Fibroblast of skin of right quadriceps (primary cell): ENCODE measurements at regions not wholly inside any gene's neighbourhood (a gene's known extent, or its start where the extent isn't known, plus 50 kb on each side); places are given as distances from the start of the nearest gene placed in this dataset.

ENCODE experiments used
- DNase-seq: peaks from one replicate; pipeline ENCODE4 v3.0.0-alpha.2; 2013

DNA sequence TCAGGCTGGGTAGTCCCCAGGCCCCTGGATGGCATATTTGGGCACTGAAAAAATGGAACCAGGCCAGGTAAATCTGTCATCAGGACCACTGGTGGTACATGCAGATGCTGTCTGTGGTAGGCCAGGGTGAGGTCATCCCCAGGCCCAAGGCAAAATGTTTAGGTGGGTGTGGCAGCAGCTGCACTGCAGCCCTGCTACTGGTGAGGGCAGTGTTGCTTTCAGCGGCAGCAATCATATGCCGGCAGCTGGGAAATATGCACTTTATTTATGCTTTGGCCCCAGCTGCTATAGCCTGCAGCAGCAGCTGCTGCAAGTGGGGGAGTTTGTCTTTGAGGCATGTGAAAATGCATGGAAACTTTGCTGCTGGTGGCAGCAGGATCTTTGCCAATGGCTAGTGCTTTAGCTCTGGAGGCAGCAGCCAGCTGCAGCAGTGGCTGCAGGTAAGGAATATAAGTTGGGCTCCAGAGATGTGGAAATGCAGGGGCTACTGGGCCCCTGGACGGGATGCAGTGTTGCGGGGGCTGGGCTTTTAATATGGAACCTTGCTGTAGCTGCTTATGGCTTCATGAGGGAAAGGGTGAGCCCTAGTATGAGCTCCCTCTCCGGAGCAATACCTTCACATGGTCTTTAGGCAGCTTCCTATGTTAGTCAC, 365.7 kb upstream of the CADM1 start:
- DNase-seq = peak; percentile 39

GRCh38 chr11:115869131-115869530, 364.9 kb upstream of the CADM1 start:
- no peak for DNase-seq

DNA sequence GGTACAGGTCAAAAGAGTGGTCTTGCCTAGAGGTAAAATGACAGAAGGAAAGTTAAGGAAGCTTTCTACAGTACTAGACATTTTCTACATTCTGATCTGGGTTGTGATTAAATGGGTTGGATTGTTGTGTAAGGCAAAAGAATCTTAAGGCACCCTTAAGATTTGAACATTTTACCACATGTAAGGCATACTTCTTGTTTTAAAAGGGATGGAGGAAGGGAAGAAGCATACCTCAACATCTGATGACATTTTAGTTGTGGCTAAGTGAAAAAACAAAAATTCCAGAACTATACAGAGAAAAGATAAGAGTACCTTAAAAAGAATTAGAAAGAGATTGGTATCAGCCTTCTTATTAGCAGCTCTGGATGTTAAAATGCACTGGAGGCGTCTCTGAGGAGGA, 356.0 kb upstream of the CADM1 start:
- DNase-seq = no peak

GRCh38 chr11:115848611-115849010, 344.4 kb upstream of the CADM1 start:
- no peak for DNase-seq

DNA sequence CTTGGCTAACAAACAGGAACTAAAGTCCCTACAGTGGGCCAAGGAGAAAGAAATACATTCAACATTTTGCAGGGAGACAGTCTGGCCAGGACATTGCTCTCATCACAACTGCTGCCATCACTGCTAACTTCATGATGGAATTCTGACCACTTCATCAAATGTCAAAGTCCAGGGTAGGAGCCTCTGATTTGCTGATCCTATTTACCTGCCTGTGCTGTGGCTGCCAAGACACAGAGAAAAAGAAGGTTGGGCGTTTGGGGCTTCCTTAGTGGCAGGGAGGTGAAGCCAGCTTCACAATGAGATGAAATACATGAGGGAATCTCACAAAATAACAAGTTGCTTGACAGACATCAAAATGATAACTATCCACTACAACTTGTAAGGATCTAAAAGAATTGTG, 343.9 kb upstream of the CADM1 start:
- DNase-seq = no peak

DNA sequence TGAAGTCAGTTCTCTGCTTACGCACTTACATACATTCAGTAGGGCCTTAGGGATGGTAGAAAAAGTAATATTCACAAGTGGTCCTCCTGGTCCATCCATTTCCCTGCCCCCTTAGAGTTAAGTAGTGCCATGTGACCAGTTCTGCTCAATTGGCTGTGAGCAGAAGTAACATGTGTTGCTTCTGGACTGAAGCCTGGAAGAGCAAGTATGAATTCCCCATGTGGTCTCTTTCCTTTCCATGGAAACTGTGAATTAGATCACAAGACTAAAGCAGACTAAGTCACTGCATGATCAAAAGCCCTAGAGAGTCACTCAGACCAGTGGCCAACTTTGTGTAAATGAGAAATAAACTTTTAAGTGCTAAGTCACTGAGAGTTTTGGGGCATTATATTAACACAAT, 341.7 kb upstream of the CADM1 start:
- DNase-seq = no peak

DNA sequence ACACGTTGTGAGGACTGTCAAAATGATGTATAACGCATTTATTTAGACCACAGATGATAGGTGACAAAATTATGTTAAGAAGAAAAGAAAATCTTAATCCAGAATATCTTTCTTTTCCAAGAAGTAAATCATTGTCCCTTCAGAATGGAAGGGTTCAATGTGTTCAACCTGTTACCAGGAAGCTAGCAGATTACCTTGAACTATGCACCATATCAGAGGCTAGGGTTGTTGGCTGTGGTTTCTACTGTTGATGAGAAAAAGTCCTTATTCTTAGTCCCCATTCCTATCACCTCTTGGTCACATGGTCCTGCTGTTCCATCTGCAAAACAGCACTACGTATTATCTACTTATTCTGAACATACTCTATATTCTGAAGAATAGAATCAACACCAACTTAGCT, 339.5 kb upstream of the CADM1 start:
- no peak for DNase-seq

DNA sequence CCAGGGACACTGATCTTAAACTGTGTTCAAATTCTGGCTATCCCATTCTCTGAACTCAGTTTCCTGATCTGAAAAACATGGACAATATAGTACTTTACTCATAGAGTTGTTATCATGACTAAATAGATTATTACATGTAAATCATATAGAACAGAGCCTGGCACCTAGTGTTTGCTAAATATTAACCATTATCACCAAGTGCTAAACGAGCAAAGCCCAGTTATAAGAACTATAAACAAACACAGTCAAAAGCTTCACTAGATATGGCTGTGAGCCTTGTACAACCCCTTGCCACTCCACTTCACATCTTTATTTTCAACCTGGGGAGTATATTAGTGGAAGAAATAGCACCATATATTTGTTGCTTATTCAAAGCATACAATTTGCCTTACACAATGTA, 338.9 kb upstream of the CADM1 start:
- DNase-seq = no peak

GRCh38 chr11:115820026-115820425, 315.8 kb upstream of the CADM1 start:
- no peak for DNase-seq

DNA sequence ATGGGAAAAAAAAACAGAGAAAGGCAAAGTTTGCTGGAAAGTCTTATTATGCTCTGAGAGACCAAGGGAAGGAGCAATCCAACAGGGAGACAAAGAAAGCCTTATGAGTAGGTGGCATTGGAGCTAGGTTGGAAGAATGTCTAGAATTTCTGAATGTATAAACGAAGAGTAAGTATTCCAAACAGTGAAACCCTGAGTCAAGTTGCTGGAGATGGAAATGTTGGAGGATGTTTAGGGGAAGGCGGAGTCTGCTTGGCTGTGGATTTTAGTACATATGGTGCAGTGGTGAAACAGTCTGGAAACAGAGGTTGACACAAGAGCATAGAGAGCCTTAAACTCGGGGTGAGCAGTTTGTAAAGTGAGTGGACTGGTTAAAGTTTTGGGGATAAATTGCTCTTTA, 314.8 kb upstream of the CADM1 start:
- no peak for DNase-seq

- DNase-seq = no peak
Observed at GRCh38 chr11:115817844-115818468, 313.7 kb upstream of the CADM1 start.

DNA sequence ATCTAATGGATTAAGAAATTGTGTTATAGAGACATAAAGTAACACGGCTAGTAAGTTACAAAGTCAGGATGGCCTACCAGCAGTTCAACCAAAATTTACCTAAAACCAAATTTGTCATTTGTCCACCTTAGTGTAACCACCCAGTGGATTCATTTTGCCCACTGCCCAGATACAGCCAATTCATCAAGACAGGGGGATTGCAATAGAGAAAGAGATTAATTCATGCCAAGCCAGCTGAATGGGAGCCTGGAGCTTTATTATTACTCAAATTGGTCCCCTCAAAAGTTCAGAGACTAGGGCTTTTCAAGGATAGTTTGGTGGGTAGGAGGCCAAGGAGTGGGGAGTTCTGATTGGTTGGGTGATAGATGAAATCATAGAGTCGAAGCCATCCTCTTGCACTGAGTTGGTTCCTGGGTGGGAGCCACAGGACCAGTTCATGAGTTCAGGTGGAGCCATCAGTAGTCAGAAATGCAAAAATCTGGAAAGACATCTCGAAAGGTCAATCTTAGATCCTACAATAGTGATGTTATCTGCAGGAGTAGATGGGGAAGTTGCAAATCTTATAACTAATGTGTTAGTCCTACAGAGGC, 304.2 kb upstream of the CADM1 start:
- DNase-seq = no peak

DNA sequence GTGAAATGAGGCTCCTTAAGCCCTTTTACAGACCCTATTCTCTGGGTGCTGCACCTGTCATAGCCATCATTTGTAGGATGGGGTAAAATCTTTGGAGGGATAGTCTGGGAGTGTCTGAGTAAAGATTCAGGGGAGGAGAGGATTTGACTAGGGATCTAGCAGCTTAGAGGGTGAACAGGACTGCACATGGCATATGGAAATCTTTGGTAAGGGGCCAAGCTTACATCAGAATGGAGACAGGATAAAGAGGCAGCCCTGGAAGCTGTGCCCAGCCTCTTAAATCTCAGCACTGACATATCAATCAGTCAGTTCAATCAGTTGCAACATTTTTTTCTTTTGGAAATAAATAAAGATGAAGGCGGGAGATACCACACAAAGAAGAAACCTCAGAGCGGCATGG, 301.8 kb upstream of the CADM1 start:
- no peak for DNase-seq

DNA sequence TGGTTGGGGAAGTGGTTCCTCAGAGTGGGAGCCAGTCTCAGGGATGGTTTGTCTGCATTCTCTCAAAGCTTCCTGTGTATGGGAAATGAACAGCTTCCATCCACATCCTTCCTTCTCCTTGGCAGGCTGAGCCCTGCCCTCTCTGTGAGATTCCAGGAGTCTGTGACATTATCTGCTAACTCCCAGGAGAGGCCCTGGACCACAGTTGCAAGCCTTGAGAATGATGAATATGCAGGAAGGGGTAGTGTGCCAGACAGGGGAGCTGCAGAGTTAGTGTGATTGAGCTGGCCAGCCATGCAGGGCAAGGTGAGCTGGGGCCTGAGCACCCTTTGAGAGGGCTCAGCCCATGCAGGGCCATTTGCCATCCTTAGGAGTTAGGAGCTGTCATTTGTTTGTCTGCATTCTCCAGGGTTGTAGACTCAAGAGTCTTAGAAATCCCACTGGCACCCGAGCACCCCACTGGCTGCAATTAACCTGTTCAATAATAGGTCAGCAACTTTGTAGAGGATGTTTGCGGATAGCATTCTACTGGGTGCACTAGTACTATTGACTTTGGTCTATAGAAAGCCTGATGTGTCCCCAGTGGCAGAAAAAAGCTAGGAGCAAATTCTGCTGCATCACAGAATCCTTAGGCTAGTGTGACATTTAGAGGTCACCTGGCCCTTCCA, 299.0 kb upstream of the CADM1 start:
- no peak for DNase-seq

- no peak for DNase-seq
Observed at GRCh38 chr11:115802641-115803040, 298.4 kb upstream of the CADM1 start.

DNA sequence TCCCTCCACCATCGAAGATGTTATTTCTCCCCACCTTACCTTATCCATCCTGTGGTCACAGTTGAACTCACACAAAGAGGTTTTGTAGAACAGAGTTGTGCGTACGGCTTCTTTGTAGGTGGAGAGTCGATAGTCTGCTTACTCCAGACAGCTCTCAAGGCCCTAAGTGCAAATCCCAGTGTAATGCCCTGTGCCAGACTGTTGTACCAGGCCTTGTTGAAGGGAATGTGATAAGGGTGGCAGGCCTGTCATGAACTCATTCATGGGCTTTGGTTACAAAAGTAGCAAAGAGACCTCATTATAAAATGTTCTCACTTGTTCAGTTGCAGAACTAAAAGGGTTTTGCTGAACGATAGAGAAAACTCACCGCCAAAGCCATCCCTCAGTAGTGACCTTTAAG, 288.7 kb upstream of the CADM1 start:
- no peak for DNase-seq

GRCh38 chr11:115787302-115787701, 283.1 kb upstream of the CADM1 start:
- DNase-seq = no peak

DNA sequence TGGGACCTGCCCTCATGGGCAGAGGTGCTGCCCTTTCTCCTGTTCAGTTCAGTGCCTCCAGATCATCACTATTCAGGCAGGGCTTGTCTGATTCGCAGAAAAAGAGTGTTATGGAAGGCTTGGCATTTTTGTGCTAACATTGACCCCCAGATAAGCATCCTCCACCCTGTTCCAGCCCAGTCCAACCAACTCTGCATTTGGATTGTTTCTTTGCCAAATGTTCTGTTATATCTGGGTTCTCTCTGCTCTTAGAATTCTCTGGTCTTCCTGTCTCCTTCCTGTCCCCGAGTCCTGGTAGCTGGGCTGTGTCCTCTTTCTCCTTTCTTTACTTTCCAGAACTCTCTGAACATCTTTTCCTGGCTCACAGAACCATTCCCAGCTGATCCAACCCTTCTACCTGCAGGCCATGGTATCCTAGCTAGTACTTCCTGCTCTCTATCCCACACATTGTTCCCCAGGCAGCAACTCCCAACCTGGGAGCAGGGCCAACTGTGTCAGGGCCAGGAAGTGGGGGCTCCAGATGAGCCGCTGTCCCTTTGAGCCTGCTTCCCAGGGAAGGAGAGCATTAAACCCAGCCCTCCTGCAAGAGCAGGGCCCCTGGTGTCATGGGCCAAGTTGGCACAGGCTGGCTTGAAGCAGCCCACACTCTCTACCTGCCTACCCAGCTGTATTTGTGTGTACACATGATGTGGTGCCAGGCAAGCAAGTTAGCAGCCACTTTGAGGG, 280.7 kb upstream of the CADM1 start:
- peak; percentile 9 for DNase-seq

DNA sequence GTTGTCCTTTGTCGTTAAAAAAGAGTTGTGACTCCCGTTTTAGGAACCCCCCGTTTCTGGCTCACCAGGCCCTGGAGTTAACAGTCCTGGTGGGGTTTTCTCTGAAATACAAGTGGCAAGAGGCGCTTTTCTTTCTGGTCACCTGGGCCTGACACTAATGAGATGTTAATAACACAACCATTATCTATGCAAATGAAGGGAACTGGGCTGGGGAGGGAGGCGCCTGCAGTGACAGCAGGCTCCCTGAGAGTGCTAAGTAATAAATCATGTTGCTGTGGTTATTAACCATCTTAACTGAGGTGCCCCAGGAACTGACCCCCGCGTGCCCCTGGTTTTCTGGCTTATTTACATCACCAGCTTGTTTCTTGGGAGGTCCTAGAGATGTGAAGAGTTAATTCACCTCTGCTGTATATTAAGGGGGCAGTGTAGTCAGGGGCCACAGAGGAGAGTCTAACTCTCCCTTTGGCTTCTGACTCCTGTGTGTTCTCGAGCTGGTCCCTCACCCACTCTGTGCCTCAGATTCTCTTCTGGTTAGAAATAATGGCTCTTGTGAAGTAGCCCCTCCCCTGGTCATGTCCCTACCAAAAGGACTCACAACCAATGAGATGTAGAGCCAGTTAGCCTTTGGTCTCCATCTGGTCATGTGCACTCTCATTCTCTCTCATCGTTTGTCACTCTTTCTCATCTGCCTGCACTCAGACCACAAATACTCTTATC, 276.6 kb upstream of the CADM1 start:
- DNase-seq = no peak

GRCh38 chr11:115778928-115779650, 274.9 kb upstream of the CADM1 start:
- DNase-seq = no peak

DNA sequence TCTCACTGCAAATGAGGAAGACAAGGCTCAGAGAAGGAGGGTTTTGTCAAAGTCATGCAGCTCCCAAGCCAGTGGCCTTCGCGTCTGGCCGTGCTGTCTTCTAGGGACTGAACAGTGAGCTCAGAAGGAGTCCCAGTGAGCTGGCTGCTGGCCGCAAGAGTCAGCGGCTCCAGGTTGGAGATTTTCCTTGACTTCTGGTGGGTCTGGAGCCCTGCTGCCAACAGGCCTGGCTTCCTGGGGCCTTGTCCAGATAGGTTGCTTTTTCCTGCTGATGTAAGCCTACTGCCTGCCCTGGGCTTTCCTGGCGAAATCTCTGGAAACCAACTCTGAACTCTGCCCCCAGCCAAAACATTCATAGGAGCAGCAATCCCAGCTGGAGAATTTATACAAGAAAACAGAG, 272.7 kb upstream of the CADM1 start:
- DNase-seq = no peak

DNA sequence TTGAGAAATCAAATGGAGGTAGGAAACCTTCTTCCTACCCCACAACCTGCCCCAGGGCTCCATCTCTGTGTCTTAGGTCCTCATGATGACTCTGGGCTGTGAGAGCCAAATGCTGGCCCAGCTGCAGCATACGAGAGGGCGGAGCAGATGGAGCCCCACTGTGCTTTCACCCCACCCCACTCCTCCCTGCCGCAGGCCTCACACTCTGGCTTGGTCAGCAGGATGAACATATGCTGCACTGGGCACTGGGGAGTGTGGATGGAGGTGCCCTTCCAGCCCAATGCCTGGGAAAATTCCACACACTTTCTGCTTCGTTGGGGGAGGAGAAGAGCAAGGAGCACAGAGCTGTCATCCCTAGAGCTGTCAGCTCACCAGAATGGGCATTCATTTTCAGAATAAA, 271.6 kb upstream of the CADM1 start:
- DNase-seq = no peak
